Activated naive CD4-positive, alpha-beta T cell treated with anti-CD3 and anti-CD28 coated beads, Interleukin-2, amount 10 ng/mL, durations not matched to agents 7 days and 5 days (primary cell): ENCODE measurements at regions not wholly inside any gene's neighbourhood (a gene's known extent, or its start where the extent isn't known, plus 50 kb on each side); places are given as distances from the start of the nearest gene placed in this dataset.
A peak's percentile ranks its signal among the peaks of the same experiment; 100 is the strongest.
"Not testable (repeated sequence)": the region's sequence is repeated elsewhere in the genome, so short reads cannot be mapped to it uniquely, and the experiment has no call there.

Experiments used
- CTCF ChIA-PET: fragments of 350-600 bp; sonication (Branson Sonifier 250); formaldehyde crosslinking; loops from one replicate; lab custom pipeline; 2021; ENCODE audit warnings: antibody characterized with exemption; lab: Charles Lee
- DNase-seq: peaks from one replicate; pipeline ENCODE4 v3.0.0-alpha.2; 2020
- H3K27ac Mint-ChIP-seq: one replicate; pipeline ENCODE4 v1.8.0; 2021; ENCODE audit warnings: mild to moderate bottlenecking, moderate library complexity, mixed read lengths
- H3K27me3 Mint-ChIP-seq: one replicate; pipeline ENCODE4 v1.8.0; 2021; ENCODE audit warnings: mild to moderate bottlenecking, mixed read lengths
- H3K36me3 Mint-ChIP-seq: one replicate; pipeline ENCODE4 v1.8.0; 2021; ENCODE audit warnings: mixed read lengths
- H3K4me1 Mint-ChIP-seq: one replicate; pipeline ENCODE4 v1.8.0; 2021; ENCODE audit warnings: mixed read lengths
- H3K4me3 Mint-ChIP-seq: one replicate; pipeline ENCODE4 v1.8.0; 2021; ENCODE audit warnings: mild to moderate bottlenecking, moderate library complexity, mixed read lengths
- H3K9me3 Mint-ChIP-seq: one replicate; pipeline ENCODE4 v1.8.0; 2021; ENCODE audit warnings: mixed read lengths

DNA sequence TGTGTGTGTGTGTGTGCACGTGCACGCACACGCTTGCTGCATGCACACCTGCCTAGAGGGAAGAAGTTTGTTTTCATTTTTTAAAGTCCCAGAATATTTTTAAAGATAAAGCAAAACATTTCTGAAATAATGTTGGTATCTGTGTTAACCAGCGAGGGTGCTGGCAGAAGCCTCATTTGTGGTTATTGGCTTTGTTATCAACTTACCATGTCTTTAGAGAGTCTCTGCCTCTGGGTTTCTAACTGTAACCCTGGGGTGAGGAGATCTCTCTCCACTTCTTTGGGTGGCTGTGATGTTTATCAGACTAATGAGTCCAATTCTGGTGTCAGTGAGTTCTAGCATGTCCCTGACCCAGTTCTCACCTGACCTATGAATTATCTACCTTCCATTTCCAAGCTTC is 927.6 kb upstream of the FANCL start:
- Mint-ChIP-seq H3K4me3 (no peak overlapping the region), H3K27me3 (no peaks in the 10 kb centered on the region), H3K27ac (no peak overlapping the region), H3K9me3 (no peaks in the 10 kb centered on the region), H3K36me3 (no peaks in the 10 kb centered on the region), H3K4me1 (no peaks in the 10 kb centered on the region)
- CTCF ChIA-PET = no interaction called here
- DNase-seq = no peak

- Mint-ChIP-seq H3K27me3 (no peaks in the 10 kb centered on the region), H3K4me1 (no peaks in the 10 kb centered on the region), H3K27ac (no peak overlapping the region), H3K9me3 (no peaks in the 10 kb centered on the region), H3K36me3 (no peaks in the 10 kb centered on the region), H3K4me3 (no peak overlapping the region)
- CTCF ChIA-PET = no interaction called here
- DNase-seq = no peak
These were observed 926.4 kb upstream of the FANCL start for GRCh38 chr2:59167514-59167913.

- DNase-seq, H3K4me3 Mint-ChIP-seq, H3K36me3 Mint-ChIP-seq, H3K4me1 Mint-ChIP-seq, H3K27me3 Mint-ChIP-seq, CTCF ChIA-PET, H3K9me3 Mint-ChIP-seq: not testable (repeated sequence)
- H3K27ac Mint-ChIP-seq = peak overlapping the region; percentile 19
These were observed 916.8 kb upstream of the FANCL start for GRCh38 chr2:59157908-59158307.

GRCh38 chr2:59151805-59152204 is 910.7 kb upstream of the FANCL start:
- H3K4me1 Mint-ChIP-seq = no peaks in the 10 kb centered on the region
- CTCF ChIA-PET = no interaction called here
- no peak overlapping the region for H3K4me3 Mint-ChIP-seq
- H3K36me3 Mint-ChIP-seq = no peaks in the 10 kb centered on the region
- no peak overlapping the region for H3K27ac Mint-ChIP-seq
- no peaks in the 10 kb centered on the region for H3K27me3 Mint-ChIP-seq
- DNase-seq = no peak
- no peaks in the 10 kb centered on the region for H3K9me3 Mint-ChIP-seq

DNA sequence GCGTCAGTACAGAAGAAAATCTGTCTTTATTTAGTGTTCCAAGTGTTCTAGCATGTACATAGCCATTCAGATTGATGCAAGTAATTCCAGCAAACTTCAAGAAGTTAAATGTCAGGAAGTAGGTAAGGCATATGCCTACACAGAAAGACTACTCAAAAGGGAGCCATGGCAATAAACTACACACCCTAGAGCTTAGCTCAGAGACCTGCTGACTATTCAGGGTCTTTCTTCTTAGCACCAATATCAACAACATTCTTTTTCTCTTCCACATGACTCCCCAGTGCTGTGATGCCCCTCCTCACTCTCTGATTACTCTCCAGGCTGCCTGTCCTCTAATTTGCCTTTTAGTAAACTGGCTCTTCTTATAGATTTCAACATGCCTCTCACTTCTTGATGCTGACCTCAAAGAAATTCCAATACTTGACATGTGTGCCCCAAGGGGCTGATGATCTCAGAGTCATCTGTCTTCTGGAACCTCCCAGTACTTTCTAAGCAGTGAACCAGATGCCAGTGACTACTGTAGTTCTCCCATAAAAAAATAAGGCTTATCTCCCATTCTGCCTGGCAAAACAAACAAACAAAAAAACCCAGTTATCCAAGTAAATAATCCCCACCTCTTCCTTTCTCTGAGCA is 909.2 kb upstream of the FANCL start:
- H3K27ac Mint-ChIP-seq = no peak overlapping the region
- H3K4me3 Mint-ChIP-seq = no peak overlapping the region
- no peaks in the 10 kb centered on the region for H3K27me3 Mint-ChIP-seq
- DNase-seq = no peak
- CTCF ChIA-PET = no interaction called here
- H3K9me3 Mint-ChIP-seq = no peaks in the 10 kb centered on the region
- no peaks in the 10 kb centered on the region for H3K4me1 Mint-ChIP-seq
- H3K36me3 Mint-ChIP-seq = no peaks in the 10 kb centered on the region

DNA sequence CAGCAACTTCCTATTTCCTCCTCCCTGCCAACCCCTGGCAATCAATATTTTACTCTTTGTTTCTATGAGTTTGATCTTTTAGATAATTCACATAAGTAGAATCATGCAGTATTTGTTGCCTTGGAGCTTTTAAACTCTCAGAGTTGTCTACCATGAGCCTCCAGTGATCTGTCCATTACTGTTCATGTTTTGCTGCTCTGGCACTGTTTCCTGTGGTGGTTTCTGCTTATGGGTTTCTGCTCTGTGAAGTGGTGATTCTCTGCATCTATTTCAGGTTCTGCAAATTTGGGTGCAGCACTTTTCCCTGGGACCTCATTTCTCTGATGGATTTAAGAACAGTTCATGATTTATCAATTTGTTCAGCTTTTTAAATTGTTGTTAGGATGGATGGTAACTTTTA is 908.1 kb upstream of the FANCL start:
- no peak for DNase-seq
- CTCF ChIA-PET = no interaction called here
- Mint-ChIP-seq H3K36me3 (no peaks in the 10 kb centered on the region), H3K9me3 (no peaks in the 10 kb centered on the region), H3K4me1 (no peaks in the 10 kb centered on the region), H3K27ac (no peak overlapping the region), H3K4me3 (no peak overlapping the region), H3K27me3 (no peaks in the 10 kb centered on the region)

DNA sequence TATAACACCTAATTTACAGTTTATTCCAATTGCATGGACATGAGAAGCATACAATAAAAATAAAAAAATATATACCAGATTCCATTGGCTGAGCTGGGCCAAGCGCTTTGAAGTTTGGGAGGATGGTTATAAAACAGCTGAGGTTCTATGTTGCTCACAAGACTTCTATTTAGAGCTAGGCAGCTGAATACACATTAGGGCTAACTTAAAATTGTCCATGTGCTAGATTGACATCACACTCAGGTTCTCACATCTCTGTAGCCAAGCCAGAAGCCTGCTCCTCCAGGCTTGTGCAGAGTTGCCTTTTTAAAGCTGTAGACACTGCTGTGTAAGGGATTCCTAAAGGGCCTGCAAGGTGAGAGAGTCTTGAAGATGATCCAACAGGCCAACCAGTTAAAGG is 871.1 kb upstream of the FANCL start:
- CTCF ChIA-PET = no interaction called here
- Mint-ChIP-seq H3K36me3 (no peaks in the 10 kb centered on the region), H3K9me3 (peaks cover 3% of the 10 kb centered on the region), H3K27me3 (no peaks in the 10 kb centered on the region), H3K4me1 (no peaks in the 10 kb centered on the region), H3K27ac (no peak overlapping the region), H3K4me3 (no peak overlapping the region)
- DNase-seq = no peak

DNA sequence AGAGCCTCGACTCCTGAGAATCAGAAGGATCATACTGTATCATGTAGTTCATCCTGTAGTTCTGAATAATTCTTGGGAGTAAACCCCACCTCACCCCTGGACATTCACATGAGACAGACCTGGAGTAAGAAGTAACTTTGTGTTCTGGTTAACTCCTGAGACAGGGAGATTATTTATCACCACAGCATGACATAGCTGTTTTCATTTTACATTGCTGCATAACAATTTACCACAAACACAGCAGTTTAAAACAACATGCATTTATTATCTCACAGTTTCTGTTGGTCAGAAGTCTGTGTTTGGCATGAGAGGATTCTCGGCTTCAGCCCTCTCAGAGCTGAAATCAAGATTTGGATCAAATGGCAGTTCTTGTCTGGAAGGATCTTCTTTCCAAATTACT is 855.8 kb upstream of the FANCL start:
- H3K36me3 Mint-ChIP-seq = no peaks in the 10 kb centered on the region
- CTCF ChIA-PET = no interaction called here
- DNase-seq = no peak
- H3K4me1 Mint-ChIP-seq = no peaks in the 10 kb centered on the region
- H3K9me3 Mint-ChIP-seq = no peaks in the 10 kb centered on the region
- no peak overlapping the region for H3K4me3 Mint-ChIP-seq
- no peaks in the 10 kb centered on the region for H3K27me3 Mint-ChIP-seq
- H3K27ac Mint-ChIP-seq = no peak overlapping the region

- Mint-ChIP-seq H3K9me3 (peaks cover 4% of the 10 kb centered on the region), H3K27me3 (no peaks in the 10 kb centered on the region), H3K4me1 (no peaks in the 10 kb centered on the region), H3K27ac (no peak overlapping the region), H3K4me3 (no peak overlapping the region), H3K36me3 (no peaks in the 10 kb centered on the region)
- no peak for DNase-seq
- CTCF ChIA-PET = no interaction called here
These were observed 852.4 kb upstream of the FANCL start for GRCh38 chr2:59093571-59093970.

DNA sequence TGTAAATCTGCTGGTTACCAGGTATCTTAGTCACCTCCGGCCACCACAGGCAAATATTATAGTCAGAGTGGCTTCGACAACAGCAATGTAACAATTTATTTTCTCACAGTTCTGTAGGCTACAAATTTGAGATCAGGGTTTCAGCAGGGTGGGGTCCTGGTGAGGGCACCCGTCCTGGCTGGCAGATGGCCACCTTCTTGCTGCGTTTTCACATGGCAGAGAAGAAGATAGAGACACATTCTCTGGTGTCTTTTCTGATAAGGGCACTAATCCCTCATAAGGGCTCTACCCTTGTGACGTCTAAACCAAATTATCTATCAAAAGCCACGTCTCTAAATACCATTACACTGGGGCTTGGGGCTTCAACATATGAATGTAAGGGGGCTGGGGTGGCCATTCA is 843.2 kb upstream of the FANCL start:
- Mint-ChIP-seq H3K4me1 (no peaks in the 10 kb centered on the region), H3K27me3 (peaks cover 3% of the 10 kb centered on the region), H3K9me3 (no peaks in the 10 kb centered on the region), H3K36me3 (no peaks in the 10 kb centered on the region), H3K27ac (no peak overlapping the region), H3K4me3 (no peak overlapping the region)
- CTCF ChIA-PET = no interaction called here
- no peak for DNase-seq

DNA sequence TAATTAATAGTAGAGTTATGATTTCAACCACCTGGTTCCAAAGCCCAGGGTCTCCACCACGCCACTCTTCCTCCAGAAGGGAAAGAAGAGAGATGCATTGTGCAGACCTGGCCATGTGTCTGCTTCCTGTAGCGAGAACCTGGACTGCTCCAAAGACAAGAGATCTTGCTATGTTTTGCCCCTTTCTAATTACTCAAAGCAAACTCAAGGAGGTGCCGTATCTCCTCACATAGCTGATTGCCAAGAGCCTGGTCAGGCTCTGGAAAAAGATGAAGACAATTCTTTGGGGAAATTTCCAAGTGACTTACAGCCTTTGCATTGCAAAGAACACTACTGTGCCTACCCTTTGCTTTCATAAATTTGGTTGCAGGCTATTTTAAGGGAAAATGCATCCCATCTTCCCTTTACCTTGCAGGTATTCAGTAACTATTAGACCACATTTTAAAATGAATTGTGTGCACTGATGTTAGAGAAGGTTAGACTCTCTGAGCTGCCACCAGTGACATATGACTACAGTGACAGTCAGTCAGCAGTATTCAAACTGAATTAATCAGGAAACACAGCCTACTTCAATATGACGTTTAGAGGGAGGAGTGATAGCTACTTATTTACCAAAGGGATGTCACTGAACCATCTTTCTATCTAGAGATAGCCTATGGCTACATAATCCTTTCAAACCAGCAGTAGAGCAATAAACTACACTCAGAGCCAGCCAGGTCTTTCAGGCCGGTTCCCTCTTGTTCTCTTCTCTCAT is 842.1 kb upstream of the FANCL start:
- no peak for DNase-seq
- peaks cover 3% of the 10 kb centered on the region for H3K27me3 Mint-ChIP-seq
- CTCF ChIA-PET = no interaction called here
- no peaks in the 10 kb centered on the region for H3K36me3 Mint-ChIP-seq
- H3K27ac Mint-ChIP-seq = no peak overlapping the region
- no peaks in the 10 kb centered on the region for H3K9me3 Mint-ChIP-seq
- no peaks in the 10 kb centered on the region for H3K4me1 Mint-ChIP-seq
- no peak overlapping the region for H3K4me3 Mint-ChIP-seq

DNA sequence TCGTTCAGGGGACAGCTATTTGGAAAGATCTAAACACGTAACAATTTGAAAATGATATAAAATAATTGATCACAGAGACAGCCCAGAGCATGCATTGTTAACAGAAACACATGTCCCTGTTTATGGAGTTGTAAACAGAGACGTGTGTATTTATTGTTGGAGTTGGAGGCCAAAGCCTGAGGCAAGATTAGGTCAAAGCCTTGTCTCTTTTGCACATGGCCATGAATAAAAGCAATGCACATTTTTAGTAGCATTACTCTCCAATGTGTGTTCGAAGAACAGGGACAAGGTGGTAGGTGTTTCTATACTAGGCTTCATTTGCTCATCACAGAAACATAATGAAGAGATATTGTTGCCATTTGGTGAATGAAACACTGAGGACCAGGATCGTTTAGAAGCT is 841.5 kb upstream of the FANCL start:
- peaks cover 3% of the 10 kb centered on the region for H3K27me3 Mint-ChIP-seq
- no peaks in the 10 kb centered on the region for H3K9me3 Mint-ChIP-seq
- no peaks in the 10 kb centered on the region for H3K36me3 Mint-ChIP-seq
- CTCF ChIA-PET = no interaction called here
- H3K4me1 Mint-ChIP-seq = no peaks in the 10 kb centered on the region
- no peak overlapping the region for H3K4me3 Mint-ChIP-seq
- H3K27ac Mint-ChIP-seq = no peak overlapping the region
- DNase-seq = no peak

- no peak for DNase-seq
- H3K4me1 Mint-ChIP-seq = no peaks in the 10 kb centered on the region
- peaks cover 3% of the 10 kb centered on the region for H3K27me3 Mint-ChIP-seq
- CTCF ChIA-PET = no interaction called here
- H3K36me3 Mint-ChIP-seq = no peaks in the 10 kb centered on the region
- H3K4me3 Mint-ChIP-seq = no peak overlapping the region
- no peak overlapping the region for H3K27ac Mint-ChIP-seq
- H3K9me3 Mint-ChIP-seq = no peaks in the 10 kb centered on the region
These were observed 839.5 kb upstream of the FANCL start for GRCh38 chr2:59080451-59081181.

DNA sequence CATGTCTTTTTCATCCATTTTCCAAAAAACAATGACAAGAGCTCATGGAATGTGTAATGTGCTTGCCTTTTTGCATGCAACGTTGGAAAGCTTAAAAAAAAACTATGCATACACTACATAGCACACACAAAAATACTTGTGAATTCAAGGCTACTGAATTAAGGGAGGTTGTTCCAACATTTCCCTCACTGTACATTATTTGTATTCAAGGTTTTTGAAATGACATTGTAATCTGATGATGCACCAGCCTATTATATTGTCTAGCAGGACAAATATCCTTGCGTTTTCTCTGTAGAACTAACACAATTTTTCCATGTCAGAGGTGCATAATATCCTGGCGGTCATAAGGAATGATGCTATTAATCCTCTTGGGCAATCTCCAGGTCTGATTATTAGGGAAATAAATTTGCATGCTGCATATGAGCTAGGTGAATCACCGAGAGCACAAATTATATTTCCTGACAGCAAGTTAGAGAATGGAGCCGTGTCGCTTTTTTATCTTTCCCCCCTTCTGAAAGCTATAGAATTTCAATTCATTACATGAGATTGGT is 836.9 kb upstream of the FANCL start:
- DNase-seq = no peak
- no peaks in the 10 kb centered on the region for H3K36me3 Mint-ChIP-seq
- H3K4me3 Mint-ChIP-seq = no peak overlapping the region
- H3K27ac Mint-ChIP-seq = no peak overlapping the region
- no peaks in the 10 kb centered on the region for H3K4me1 Mint-ChIP-seq
- H3K27me3 Mint-ChIP-seq = peaks cover 3% of the 10 kb centered on the region
- no peaks in the 10 kb centered on the region for H3K9me3 Mint-ChIP-seq
- CTCF ChIA-PET = no interaction called here
